Motor neuron (in vitro differentiated cells): ENCODE measurements at regions not wholly inside any gene's neighbourhood (a gene's known extent, or its start where the extent isn't known, plus 50 kb on each side); places are given as distances from the start of the nearest gene placed in this dataset.
A peak's percentile ranks its signal among the peaks of the same experiment; 100 is the strongest.
"Not testable (repeated sequence)": the region's sequence is repeated elsewhere in the genome, so short reads cannot be mapped to it uniquely, and the experiment has no call there.

ENCODE experiments used
- ATAC-seq, 8 experiments: fragments of 200-7000 bp; cut with Tn5 transposase; replicated peaks in 6 of 8; 2 replicates each; pipeline ENCODE4 v1.8.0; 2021; ENCODE audit warnings: mild to moderate bottlenecking in 8 of 8, moderate library complexity in 8 of 8
- H3K27ac ChIP-seq, 2 donors: fragments of 250-450 bp; sonication (Bioruptor Pico); 2 replicates each; pipeline ENCODE4 v1.9.0; 2021; ENCODE audit warnings: antibody characterized with exemption in 2 of 2, mild to moderate bottlenecking in 2 of 2, moderate library complexity in 1 of 2
- H3K4me1 ChIP-seq, 2 donors: fragments of 250-450 bp; sonication (Bioruptor Pico); replicated peaks in 1 of 2; 2 replicates each; pipeline ENCODE4 v1.6.1; 2021; ENCODE audit warnings: antibody characterized with exemption in 2 of 2, mild to moderate bottlenecking in 2 of 2, moderate library complexity in 1 of 2
- H3K4me3 ChIP-seq, 5 donors: fragments of 250-450 bp; sonication (Bioruptor Pico); 2 replicates each; pipeline ENCODE4 v1.9.0; 2021; ENCODE audit warnings: antibody characterized with exemption in 5 of 5, mild to moderate bottlenecking in 5 of 5, moderate library complexity in 4 of 5
- WGBS, 10 experiments: fragments of 450-650 bp; shearing (Covaris generic); methylation state at CpG; one replicate each; pipeline ENCODE4 v1.0.0; 2022; 5-methylcytosine and 5-hydroxymethylcytosine counted together
- in situ Hi-C, 9 experiments: fragments of 400-800 bp; cut with MboI; loops; one replicate each; pipeline ENCODE4 v1.15.0; 2021; ENCODE audit warnings: low sequenced_read_pairs in 9 of 9, low pct_unique_long_range_greater_than_20kb in 2 of 9; ENCODE audit not compliant: unreplicated experiment in 9 of 9

- in situ Hi-C loops: no loop called here
- WGBS, 10 experiments: 83 to 100% (median 95%) methylated on average over 1 to 2 of the region's 2 CpGs; no CpG with 5 or more reads in 4 of the 10 experiments
- no peak overlapping the region for H3K27ac ChIP-seq
- no peak overlapping the region for H3K4me3 ChIP-seq
- peaks cover 57 to 61% of the 10 kb centered on the region in 2 donors for H3K4me1 ChIP-seq
- no peak for ATAC-seq
Observed at GRCh38 chr1:201633297-201633696, 94.4 kb downstream of the NAV1 start.

- in situ Hi-C loops: no loop called here
- WGBS, 10 experiments: 83 to 100% (median 90%) methylated on average over 1 to 5 of the region's 5 CpGs; no CpG with 5 or more reads in 2 of the 10 experiments
- peaks cover 52 to 56% of the 10 kb centered on the region in 2 donors for H3K4me1 ChIP-seq
- no peak for ATAC-seq
- no peak overlapping the region for H3K4me3 ChIP-seq
- H3K27ac ChIP-seq: no peak overlapping the region
Observed at GRCh38 chr1:201633811-201634210, 94.9 kb downstream of the NAV1 start.

- Histone ChIP-seq H3K4me1 (peaks cover 48 to 51% of the 10 kb centered on the region in 2 donors), H3K4me3 (no peak overlapping the region), H3K27ac (no peak overlapping the region)
- in situ Hi-C loops: no loop called here
- 0 to 100% (median 83%) methylated on average over 1 to 2 of the region's 2 CpGs; no CpG with 5 or more reads in 3 of the 10 experiments for WGBS, 10 experiments
- ATAC-seq: no peak
Observed at GRCh38 chr1:201634261-201634660, 95.3 kb downstream of the NAV1 start.

GRCh38 chr1:201636097-201636496 is 97.2 kb downstream of the NAV1 start:
- Histone ChIP-seq H3K4me3 (no peak overlapping the region), H3K27ac (peak overlapping the region; percentile 15 to 66), H3K4me1 (peaks cover 33% of the 10 kb centered on the region in 2 donors)
- peak in 5 of 8 experiments; percentile 18 to 75 (median 65) for ATAC-seq
- WGBS, 10 experiments: 0 to 90% (median 2%) methylated on average over 1 to 2 of the region's 2 CpGs; no CpG with 5 or more reads in 4 of the 10 experiments
- in situ Hi-C loops: no loop called here

- WGBS, 10 experiments: 10 to 90% (median 24%) methylated on average over 1 to 3 of the region's 3 CpGs; no CpG with 5 or more reads in 3 of the 10 experiments
- Histone ChIP-seq H3K27ac (peak overlapping the region; percentile 15 to 66), H3K4me3 (no peak overlapping the region), H3K4me1 (peaks cover 29 to 31% of the 10 kb centered on the region in 2 donors)
- in situ Hi-C loops: no loop called here
- peak in 5 of 8 experiments; percentile 82 to 86 (median 83) for ATAC-seq
Observed at GRCh38 chr1:201636510-201636971, 97.6 kb downstream of the NAV1 start.

- WGBS, 10 experiments: 57 to 100% (median 81%) methylated on average over 1 to 4 of the region's 4 CpGs; no CpG with 5 or more reads in 1 of the 10 experiments
- Histone ChIP-seq H3K27ac (no peak overlapping the region), H3K4me3 (no peak overlapping the region), H3K4me1 (peaks cover 28 to 31% of the 10 kb centered on the region in 2 donors)
- peak; percentile 33 to 87 (median 50) for ATAC-seq
- in situ Hi-C loops: no loop called here
Observed at GRCh38 chr1:201637282-201638079, 98.6 kb downstream of the NAV1 start.

GRCh38 chr1:201639391-201639790 is 100.5 kb downstream of the NAV1 start:
- ATAC-seq: peak in 1 of 8 experiments; percentile 2
- H3K27ac ChIP-seq: no peak overlapping the region
- peaks cover 28 to 31% of the 10 kb centered on the region in 2 donors for H3K4me1 ChIP-seq
- no peak overlapping the region for H3K4me3 ChIP-seq
- in situ Hi-C loops: no loop called here
- WGBS, 10 experiments: 68 to 89% (median 75%) methylated on average over 2 to 7 of the region's 7 CpGs; no CpG with 5 or more reads in 5 of the 10 experiments

GRCh38 chr1:201639826-201640225 is 100.9 kb downstream of the NAV1 start:
- peak in 1 of 8 experiments; percentile 3 for ATAC-seq
- in situ Hi-C loops: no loop called here
- no peak overlapping the region for H3K27ac ChIP-seq
- peaks cover 28 to 31% of the 10 kb centered on the region in 2 donors for H3K4me1 ChIP-seq
- no peak overlapping the region for H3K4me3 ChIP-seq
- 40 to 87% (median 86%) methylated on average over 1 to 6 of the region's 6 CpGs; no CpG with 5 or more reads in 6 of the 10 experiments for WGBS, 10 experiments

- 17 to 100% (median 69%) methylated on average over 1 to 6 of the region's 6 CpGs; no CpG with 5 or more reads in 2 of the 10 experiments for WGBS, 10 experiments
- in situ Hi-C loops: no loop called here
Observed at GRCh38 chr1:201640624-201641023, 101.7 kb downstream of the NAV1 start.

GRCh38 chr1:201641524-201642253 is 102.8 kb downstream of the NAV1 start:
- no peak overlapping the region for H3K4me3 ChIP-seq
- 60 to 100% (median 98%) methylated on average over 1 to 4 of the region's 4 CpGs; no CpG with 5 or more reads in 3 of the 10 experiments for WGBS, 10 experiments
- H3K27ac ChIP-seq: no peak overlapping the region
- no peak for ATAC-seq
- H3K4me1 ChIP-seq: peaks cover 15 to 20% of the 10 kb centered on the region in 2 donors
- in situ Hi-C loops: no loop called here

More at GRCh38 chr1:201640624-201641023, 101.7 kb downstream of the NAV1 start:
- Histone ChIP-seq H3K4me1 (peaks cover 26 to 30% of the 10 kb centered on the region in 2 donors), H3K4me3 (no peak overlapping the region), H3K27ac (no peak overlapping the region)
- peak in 1 of 8 experiments; percentile 8 for ATAC-seq

GRCh38 chr1:201643835-201644104 is 104.8 kb downstream of the NAV1 start:
- H3K4me3 ChIP-seq: no peak overlapping the region
- H3K27ac ChIP-seq: no peak overlapping the region
- 50 to 100% (median 81%) methylated on average over 1 to 4 of the region's 4 CpGs; no CpG with 5 or more reads in 2 of the 10 experiments for WGBS, 10 experiments
- ATAC-seq: no peak
- H3K4me1 ChIP-seq: peaks cover 5 to 12% of the 10 kb centered on the region in 2 donors
- in situ Hi-C loops: no loop called here

- 33 to 88% (median 57%) methylated on average over 1 to 2 of the region's 2 CpGs; no CpG with 5 or more reads in 3 of the 10 experiments for WGBS, 10 experiments
- Histone ChIP-seq H3K4me3 (no peak overlapping the region), H3K4me1 (peaks cover 5 to 12% of the 10 kb centered on the region in 2 donors), H3K27ac (no peak overlapping the region)
- ATAC-seq: no peak
- in situ Hi-C loops: no loop called here
Observed at GRCh38 chr1:201644197-201644596, 105.3 kb downstream of the NAV1 start.

GRCh38 chr1:201645000-201645399 is 106.1 kb downstream of the NAV1 start:
- H3K27ac ChIP-seq, ATAC-seq, H3K4me3 ChIP-seq, H3K4me1 ChIP-seq, in situ Hi-C loops: not testable (repeated sequence)
- 85 to 100% (median 100%) methylated on average over 1 to 2 of the region's 6 CpGs; no CpG with 5 or more reads in 2 of the 10 experiments for WGBS, 10 experiments
